Stomach (tissue), 8 donors: ENCODE measurements at regions not wholly inside any gene's neighbourhood (a gene's known extent, or its start where the extent isn't known, plus 50 kb on each side); places are given as distances from the start of the nearest gene placed in this dataset.

Source experiments
- DNase-seq, 2 donors: peaks; one replicate each; pipeline versions ENCODE4 v3.0.0 to v3.0.0-alpha.2; 2013 to 2019
- H3K27ac ChIP-seq, 5 donors: fragments of 200-600 bp in 4 of 5; sonication (generic) in 4 of 5; one replicate each; pipeline ENCODE4 v1.5.1; 2013 to 2019; ENCODE audit warnings: mild to moderate bottlenecking in 1 of 5, moderate library complexity in 1 of 5
- H3K27me3 ChIP-seq, 3 donors: fragments of 200-600 bp; sonication (generic); one replicate each; pipeline ENCODE4 v1.5.1; 2017 to 2019; ENCODE audit warnings: mixed run types in 1 of 3
- H3K36me3 ChIP-seq, 4 donors: fragments of 200-600 bp; sonication (generic); 1 replicate in 3 of 4; 2 replicates in 1 of 4; pipeline ENCODE4 v1.5.1; 2016 to 2019
- H3K4me1 ChIP-seq, 4 donors: fragments of 200-600 bp; sonication (generic); one replicate each; pipeline ENCODE4 v1.5.1; 2016 to 2019
- H3K4me3 ChIP-seq, 4 donors: fragments of 200-600 bp; sonication (generic) in 3 of 4; one replicate each; pipeline ENCODE4 v1.5.1; 2016 to 2019; ENCODE audit warnings: mild to moderate bottlenecking in 1 of 4
- H3K9me3 ChIP-seq, 4 donors: fragments of 200-600 bp; sonication (generic); one replicate each; pipeline ENCODE4 v1.5.1; 2016 to 2019
- CTCF ChIP-seq, 7 experiments: fragments of 450-650 bp in 4 of 7; fragments of 200-600 bp in 3 of 7; sonication (generic) in 3 of 7; IDR thresholded peaks; one replicate each; pipeline ENCODE4 v1.5.1; 2016 to 2019; ENCODE audit warnings: antibody characterized with exemption in 7 of 7, control low read depth in 2 of 7, mild to moderate bottlenecking in 1 of 7
- EP300 ChIP-seq: sonication (generic); formaldehyde crosslinking; IDR thresholded peaks from one replicate; pipeline ENCODE4 v1.6.1; 2017; ENCODE audit warnings: antibody characterized with exemption
- POLR2A ChIP-seq, 4 donors: fragments of 450-650 bp; IDR thresholded peaks; one replicate each; pipeline ENCODE4 v1.6.1; 2016; ENCODE audit warnings: antibody characterized with exemption in 4 of 4, control low read depth in 2 of 4, mild to moderate bottlenecking in 1 of 4, moderate library complexity in 1 of 4
- POLR2AphosphoS5 ChIP-seq, 3 donors: sonication (generic); formaldehyde crosslinking; IDR thresholded peaks; one replicate each; pipeline ENCODE4 v1.6.1; 2016; ENCODE audit warnings: antibody characterized with exemption in 3 of 3
- WGBS, 5 donors: extraction: QIAGEN DNeasy Blood & Tissue Kit in 3 of 5; methylation state at CpG; one replicate each; pipeline versions ENCODE4 v1.1.5 to v1.1.7; 2013 to 2018; 5-methylcytosine and 5-hydroxymethylcytosine counted together
- intact Hi-C: fragments of 100-400 bp; cut with DNase I; formaldehyde crosslinking; loops from one replicate; pipeline ENCODE4 v1.15.1; 2023; ENCODE audit warnings: low total_unique reads
- donor health status: healthy with polysubstance abuse.
- donor health status: Bipolar disorder and iron deficiency.
- donor health status: healthy.

GRCh38 chr21:17442165-17442564, 70.7 kb upstream of the CXADR start:
- peaks cover 0 to 16% (median 6%) of the 10 kb centered on the region in 4 donors for H3K4me1 ChIP-seq
- intact Hi-C loops = no loop called here

GRCh38 chr21:17444828-17445227, 68.0 kb upstream of the CXADR start:
- whole genome bisulfite sequencing, 5 donors = 51 to 68% (median 63%) methylated on average over 5 of the region's 5 CpGs
- intact Hi-C loops = no loop called here
- Histone ChIP-seq H3K4me3 (no peak overlapping the region), H3K27me3 (no peaks in the 10 kb centered on the region), H3K4me1 (peaks cover 0 to 13% (median 6%) of the 10 kb centered on the region in 4 donors), H3K27ac (no peak overlapping the region), H3K9me3 (no peaks in the 10 kb centered on the region), H3K36me3 (no peaks in the 10 kb centered on the region)
- no peak for TF ChIP-seq POLR2A (IDR thresholded peaks at IDR 0.05)
- no peak for TF ChIP-seq EP300
- no peak for TF ChIP-seq CTCF (IDR thresholded peaks at IDR 0.05)
- no peak for TF ChIP-seq POLR2AphosphoS5 (IDR thresholded peaks at IDR 0.05)
- DNase-seq = no peak

More at GRCh38 chr21:17442165-17442564, 70.7 kb upstream of the CXADR start:
- no peak for DNase-seq
- Histone ChIP-seq H3K27ac (no peak overlapping the region), H3K36me3 (no peaks in the 10 kb centered on the region), H3K4me3 (no peak overlapping the region), H3K27me3 (no peaks in the 10 kb centered on the region), H3K9me3 (no peaks in the 10 kb centered on the region)
- 78 to 92% (median 84%) methylated on average over 2 of the region's 2 CpGs for WGBS, 5 donors
- TF ChIP-seq POLR2AphosphoS5 (IDR thresholded peaks at IDR 0.05) = no peak

GRCh38 chr21:17446737-17447136, 66.1 kb upstream of the CXADR start:
- DNase-seq = no peak
- no peaks in the 10 kb centered on the region for H3K27me3 ChIP-seq
- no peaks in the 10 kb centered on the region for H3K36me3 ChIP-seq
- TF ChIP-seq EP300 (no peak), POLR2AphosphoS5 (IDR thresholded peaks at IDR 0.05) (no peak), POLR2A (IDR thresholded peaks at IDR 0.05) (no peak), CTCF (IDR thresholded peaks at IDR 0.05) (no peak)
- 54 to 73% (median 63%) methylated on average over 3 of the region's 3 CpGs for WGBS, 5 donors
- no peak overlapping the region for H3K4me3 ChIP-seq
- H3K27ac ChIP-seq = no peak overlapping the region
- no peaks in the 10 kb centered on the region for H3K9me3 ChIP-seq
- intact Hi-C loops = no loop called here
- H3K4me1 ChIP-seq = peaks cover 0 to 9% (median 2%) of the 10 kb centered on the region in 4 donors

- intact Hi-C loops = no loop called here
- Histone ChIP-seq H3K4me1 (peaks cover 0 to 13% (median 3%) of the 10 kb centered on the region in 4 donors), H3K9me3 (no peaks in the 10 kb centered on the region), H3K36me3 (no peaks in the 10 kb centered on the region), H3K27ac (no peak overlapping the region), H3K27me3 (no peaks in the 10 kb centered on the region), H3K4me3 (no peak overlapping the region)
- DNase-seq = no peak
- TF ChIP-seq POLR2AphosphoS5 (IDR thresholded peaks at IDR 0.05) = no peak
- no peak for TF ChIP-seq EP300
- TF ChIP-seq CTCF (IDR thresholded peaks at IDR 0.05) = no peak
- TF ChIP-seq POLR2A (IDR thresholded peaks at IDR 0.05) = no peak
Measured at GRCh38 chr21:17449701-17450100, 63.1 kb upstream of the CXADR start.

- no peak overlapping the region for H3K4me3 ChIP-seq
- peak in 1 of 2 donors; percentile 33 for DNase-seq
- H3K36me3 ChIP-seq = no peaks in the 10 kb centered on the region
- H3K9me3 ChIP-seq = no peaks in the 10 kb centered on the region
- no peaks in the 10 kb centered on the region for H3K27me3 ChIP-seq
- intact Hi-C loops = no loop called here
- peaks cover 0 to 13% (median 3%) of the 10 kb centered on the region in 4 donors for H3K4me1 ChIP-seq
- peak overlapping the region in 2 of 5 donors; percentile 6 to 49 for H3K27ac ChIP-seq
- TF ChIP-seq POLR2AphosphoS5 (IDR thresholded peaks at IDR 0.05) (peak in 1 of 3 donors; percentile 11), CTCF (IDR thresholded peaks at IDR 0.05) (no peak)
- 27 to 38% (median 31%) methylated on average over 4 of the region's 4 CpGs for WGBS, 5 donors
Measured at GRCh38 chr21:17451364-17451891, 61.4 kb upstream of the CXADR start.
